Cardiac muscle cell (in vitro differentiated cells and primary cell): ENCODE measurements at regions not wholly inside any gene's neighbourhood (a gene's known extent, or its start where the extent isn't known, plus 50 kb on each side); places are given as distances from the start of the nearest gene placed in this dataset.

Experiments used
- DNase-seq, 2 donors: peaks; one replicate each; pipeline versions ENCODE4 v3.0.0 to v3.0.0-alpha.2; 2010 to 2017; ENCODE audit warnings: low read depth in 1 of 2, low spot score in 1 of 2
- H3K27ac ChIP-seq: fragments of 200-600 bp; sonication (generic); 2 replicates; pipeline ENCODE4 v1.5.1; 2016
- H3K27me3 ChIP-seq: fragments of 200-600 bp; sonication (generic); 2 replicates; pipeline ENCODE4 v1.6.0; 2016; ENCODE audit warnings: control low read depth
- H3K36me3 ChIP-seq: fragments of 200-600 bp; sonication (generic); 2 replicates; pipeline ENCODE4 v1.5.1; 2016; ENCODE audit warnings: control low read depth
- H3K4me1 ChIP-seq: fragments of 200-600 bp; sonication (generic); 2 replicates; pipeline ENCODE4 v1.8.1; 2017; ENCODE audit warnings: low read depth, mild to moderate bottlenecking, mixed run types
- H3K4me3 ChIP-seq: fragments of 200-600 bp; sonication (generic); 2 replicates; pipeline ENCODE4 v1.5.1; 2016; ENCODE audit warnings: mild to moderate bottlenecking
- H3K9me3 ChIP-seq: fragments of 200-600 bp; sonication (generic); 2 replicates; pipeline ENCODE4 v1.5.1; 2017; ENCODE audit warnings: low read depth, mild to moderate bottlenecking, control low read depth
- TF ChIP-seq, protein P1 (sequence below): IDR thresholded peaks from 2 replicates; pipeline ENCODE4 v1.5.1; 2012; ENCODE audit warnings: low read depth, mild to moderate bottlenecking, low read length

- Histone ChIP-seq H3K4me1 (no peaks in the 10 kb centered on the region), H3K36me3 (no peaks in the 10 kb centered on the region), H3K9me3 (no peaks in the 10 kb centered on the region), H3K4me3 (no peak overlapping the region), H3K27ac (no peak overlapping the region), H3K27me3 (no peaks in the 10 kb centered on the region)
- DNase-seq = no peak
- TF ChIP-seq, protein P1, sequence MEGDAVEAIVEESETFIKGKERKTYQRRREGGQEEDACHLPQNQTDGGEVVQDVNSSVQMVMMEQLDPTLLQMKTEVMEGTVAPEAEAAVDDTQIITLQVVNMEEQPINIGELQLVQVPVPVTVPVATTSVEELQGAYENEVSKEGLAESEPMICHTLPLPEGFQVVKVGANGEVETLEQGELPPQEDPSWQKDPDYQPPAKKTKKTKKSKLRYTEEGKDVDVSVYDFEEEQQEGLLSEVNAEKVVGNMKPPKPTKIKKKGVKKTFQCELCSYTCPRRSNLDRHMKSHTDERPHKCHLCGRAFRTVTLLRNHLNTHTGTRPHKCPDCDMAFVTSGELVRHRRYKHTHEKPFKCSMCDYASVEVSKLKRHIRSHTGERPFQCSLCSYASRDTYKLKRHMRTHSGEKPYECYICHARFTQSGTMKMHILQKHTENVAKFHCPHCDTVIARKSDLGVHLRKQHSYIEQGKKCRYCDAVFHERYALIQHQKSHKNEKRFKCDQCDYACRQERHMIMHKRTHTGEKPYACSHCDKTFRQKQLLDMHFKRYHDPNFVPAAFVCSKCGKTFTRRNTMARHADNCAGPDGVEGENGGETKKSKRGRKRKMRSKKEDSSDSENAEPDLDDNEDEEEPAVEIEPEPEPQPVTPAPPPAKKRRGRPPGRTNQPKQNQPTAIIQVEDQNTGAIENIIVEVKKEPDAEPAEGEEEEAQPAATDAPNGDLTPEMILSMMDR = no peak
Measured at GRCh38 chr3:14323401-14324223, 78.8 kb upstream of the SLC6A6 start.

DNA sequence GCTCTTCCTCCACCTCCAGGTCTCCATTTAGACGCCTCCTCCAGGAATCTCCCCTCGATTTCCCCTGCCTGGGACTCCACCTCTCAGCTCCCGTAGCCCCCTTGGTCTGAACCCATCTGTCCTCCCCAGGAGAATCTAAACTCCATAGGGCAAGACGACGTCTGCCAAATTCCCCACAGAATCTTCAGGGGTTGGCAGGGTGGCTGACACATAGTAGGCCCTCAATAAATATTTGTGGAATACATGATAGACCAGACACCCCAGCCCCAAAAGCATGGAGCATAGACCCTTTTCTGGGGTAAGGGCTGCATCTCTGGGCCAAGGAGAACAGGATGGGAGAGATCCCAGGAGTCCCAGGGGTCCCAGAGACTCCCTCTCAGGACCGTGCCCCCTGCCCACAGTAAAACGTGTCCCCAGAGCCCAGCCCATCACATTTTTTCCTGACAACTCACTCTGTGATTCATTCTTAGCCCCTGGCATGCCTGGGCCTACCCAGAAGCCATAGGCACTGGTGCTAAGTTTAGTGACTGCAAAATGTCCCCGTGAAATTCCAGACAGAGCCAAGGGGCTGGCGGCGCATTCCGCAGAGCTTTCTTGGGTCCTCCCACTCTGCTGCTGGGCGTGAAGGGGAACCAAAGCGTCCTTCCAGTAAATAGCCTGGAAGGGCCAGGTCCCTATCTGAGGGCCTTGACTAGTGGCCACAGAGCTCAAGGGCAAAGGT lies 78.0 kb upstream of the SLC6A6 start:
- DNase-seq = peak in 1 of 2 donors; percentile 31
- no peaks in the 10 kb centered on the region for H3K4me1 ChIP-seq

GRCh38 chr3:14328422-14328821 lies 74.0 kb upstream of the SLC6A6 start:
- H3K9me3 ChIP-seq = no peaks in the 10 kb centered on the region

More for the DNA sequence above, 78.0 kb upstream of the SLC6A6 start:
- H3K4me3 ChIP-seq = no peak overlapping the region
- H3K36me3 ChIP-seq = no peaks in the 10 kb centered on the region
- H3K27me3 ChIP-seq = no peaks in the 10 kb centered on the region
- TF ChIP-seq, protein P1 = no peak
- H3K27ac ChIP-seq = peak overlapping the region; percentile 17
- H3K9me3 ChIP-seq = no peaks in the 10 kb centered on the region

DNA sequence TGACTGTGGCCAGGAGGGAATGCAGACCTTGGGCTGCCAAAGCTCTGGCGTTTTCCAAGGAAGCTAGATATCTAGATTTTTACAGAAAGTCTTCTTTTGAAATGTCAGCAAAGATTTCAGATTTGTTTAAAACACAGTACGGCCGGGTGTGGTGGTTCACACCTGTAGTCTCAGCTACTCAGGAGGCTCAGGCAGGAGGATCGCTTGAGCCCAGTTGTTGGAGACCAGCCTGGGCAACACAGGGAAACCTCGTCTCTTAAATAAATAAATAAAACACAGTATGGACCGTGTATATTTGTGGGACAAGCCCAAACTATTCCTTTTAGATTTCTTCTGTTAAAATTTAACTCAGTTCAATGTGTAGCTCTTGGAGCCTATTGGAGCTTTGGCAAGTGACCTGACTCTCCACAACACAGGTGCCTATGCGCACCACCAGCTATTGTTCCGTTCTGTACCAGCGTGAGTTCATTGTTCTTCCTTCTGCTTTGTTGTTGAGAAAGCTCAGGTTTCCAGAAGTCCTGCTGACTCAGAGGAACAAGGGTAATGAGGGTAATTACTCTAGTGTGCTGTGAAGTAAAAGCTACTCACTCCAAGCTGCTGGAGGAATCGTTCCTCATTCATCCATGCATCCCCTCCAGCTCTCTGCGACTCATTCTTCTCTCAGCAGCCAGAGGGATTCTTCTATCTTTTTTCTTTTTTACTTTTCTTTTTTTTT lies 73.1 kb upstream of the SLC6A6 start:
- no peak for DNase-seq
- H3K4me1 ChIP-seq = no peaks in the 10 kb centered on the region
- no peak overlapping the region for H3K27ac ChIP-seq
- no peaks in the 10 kb centered on the region for H3K9me3 ChIP-seq
- no peak overlapping the region for H3K4me3 ChIP-seq
- TF ChIP-seq, protein P1 = no peak
- H3K36me3 ChIP-seq = no peaks in the 10 kb centered on the region
- H3K27me3 ChIP-seq = no peaks in the 10 kb centered on the region

More at GRCh38 chr3:14328422-14328821, 74.0 kb upstream of the SLC6A6 start:
- no peak for DNase-seq
- TF ChIP-seq, protein P1 = no peak
- Histone ChIP-seq H3K4me1 (no peaks in the 10 kb centered on the region), H3K27me3 (no peaks in the 10 kb centered on the region), H3K27ac (no peak overlapping the region), H3K4me3 (no peak overlapping the region), H3K36me3 (no peaks in the 10 kb centered on the region)

DNA sequence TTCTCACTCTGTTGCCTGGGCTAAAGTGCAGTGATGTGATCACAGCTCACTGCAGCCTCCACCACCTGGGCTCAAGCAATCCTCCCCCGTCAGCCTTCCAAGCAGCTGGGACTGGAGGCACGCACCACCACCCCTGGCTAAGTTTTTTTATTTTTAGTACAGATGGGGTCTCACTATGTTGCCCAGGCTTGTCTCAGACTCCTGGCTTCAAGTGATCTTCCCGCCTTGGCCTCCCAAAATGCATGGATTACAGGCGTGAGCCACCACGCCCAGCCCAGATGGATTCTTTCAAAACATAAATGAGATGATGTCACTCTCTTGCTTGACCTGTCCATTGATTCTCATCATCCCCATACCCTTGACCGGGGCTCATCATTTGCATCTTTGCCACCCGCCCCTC lies 72.6 kb upstream of the SLC6A6 start:
- TF ChIP-seq, protein P1 = no peak
- Histone ChIP-seq H3K4me1 (no peaks in the 10 kb centered on the region), H3K9me3 (no peaks in the 10 kb centered on the region), H3K36me3 (no peaks in the 10 kb centered on the region), H3K4me3 (no peak overlapping the region), H3K27ac (no peak overlapping the region), H3K27me3 (no peaks in the 10 kb centered on the region)
- no peak for DNase-seq
